ENCODE measurements at regions not wholly inside any gene's neighbourhood (a gene's known extent, or its start where the extent isn't known, plus 50 kb on each side); places are given as distances from the start of the nearest gene placed in this dataset.
"Not testable (repeated sequence)": the region's sequence is repeated elsewhere in the genome, so short reads cannot be mapped to it uniquely, and the experiment has no call there.

- H3K4me3 ChIP-seq (ENCODE audit: low read depth, low read length), result no peak overlapping the region
- TF ChIP-seq CTCF (IDR thresholded peaks at IDR 0.05; ENCODE audit: borderline replicate concordance, insufficient read depth, low read depth, low read length), result peak; percentile 75
Observed at GRCh38 chr18:961644-962355, 57.1 kb downstream of the ADCYAP1 start.

GRCh38 chr18:963276-963675, 58.6 kb downstream of the ADCYAP1 start:
- no peak for TF ChIP-seq CTCF (IDR thresholded peaks at IDR 0.05; ENCODE audit: borderline replicate concordance, insufficient read depth, low read depth, low read length)
- H3K4me3 ChIP-seq (ENCODE audit: low read depth, low read length), result no peak overlapping the region

GRCh38 chr18:965921-966758, 61.5 kb downstream of the ADCYAP1 start:
- no peak for TF ChIP-seq CTCF (IDR thresholded peaks at IDR 0.05; ENCODE audit: borderline replicate concordance, insufficient read depth, low read depth, low read length)
- no peak overlapping the region for H3K4me3 ChIP-seq (ENCODE audit: low read depth, low read length)

GRCh38 chr18:966759-967576, 62.3 kb downstream of the ADCYAP1 start:
- no peak overlapping the region for H3K4me3 ChIP-seq (ENCODE audit: low read depth, low read length)

GRCh38 chr18:968910-969309, 64.2 kb downstream of the ADCYAP1 start:
- not testable (repeated sequence) for H3K4me3 ChIP-seq (ENCODE audit: low read depth, low read length)

More at GRCh38 chr18:966759-967576, 62.3 kb downstream of the ADCYAP1 start:
- TF ChIP-seq CTCF (IDR thresholded peaks at IDR 0.05; ENCODE audit: borderline replicate concordance, insufficient read depth, low read depth, low read length), result no peak

- not testable (repeated sequence) for H3K4me3 ChIP-seq (ENCODE audit: low read depth, low read length)
Observed at GRCh38 chr18:969311-969710, 64.6 kb downstream of the ADCYAP1 start.

- H3K4me3 ChIP-seq (ENCODE audit: low read depth, low read length), result not testable (repeated sequence)
Observed at GRCh38 chr18:974606-975005, 69.9 kb downstream of the ADCYAP1 start.

GRCh38 chr18:976393-977128, 71.9 kb downstream of the ADCYAP1 start:
- not testable (repeated sequence) for H3K4me3 ChIP-seq (ENCODE audit: low read depth, low read length)

- H3K4me3 ChIP-seq (ENCODE audit: low read depth, low read length), result not testable (repeated sequence)
Observed at GRCh38 chr18:977327-977726, 72.7 kb downstream of the ADCYAP1 start.

GRCh38 chr18:977732-978131, 73.1 kb downstream of the ADCYAP1 start:
- H3K4me3 ChIP-seq (ENCODE audit: low read depth, low read length), result not testable (repeated sequence)

Data from GM12875 (cell line).